Lower leg skin (tissue), 3 donors: ENCODE measurements at regions not wholly inside any gene's neighbourhood (a gene's known extent, or its start where the extent isn't known, plus 50 kb on each side); places are given as distances from the start of the nearest gene placed in this dataset.

Experiments
- POLR2A ChIP-seq, 2 donors: fragments of 450-650 bp; IDR thresholded peaks; one replicate each; pipeline ENCODE4 v1.6.1; 2016 to 2017; ENCODE audit warnings: antibody characterized with exemption in 2 of 2, mild to moderate bottlenecking in 1 of 2, moderate library complexity in 1 of 2
- TF ChIP-seq, protein P1 (sequence below), 3 donors: fragments of 450-650 bp; IDR thresholded peaks; one replicate each; pipeline ENCODE4 v1.5.1; 2016; ENCODE audit warnings: antibody characterized with exemption in 3 of 3, mild to moderate bottlenecking in 3 of 3, moderate library complexity in 2 of 3

DNA sequence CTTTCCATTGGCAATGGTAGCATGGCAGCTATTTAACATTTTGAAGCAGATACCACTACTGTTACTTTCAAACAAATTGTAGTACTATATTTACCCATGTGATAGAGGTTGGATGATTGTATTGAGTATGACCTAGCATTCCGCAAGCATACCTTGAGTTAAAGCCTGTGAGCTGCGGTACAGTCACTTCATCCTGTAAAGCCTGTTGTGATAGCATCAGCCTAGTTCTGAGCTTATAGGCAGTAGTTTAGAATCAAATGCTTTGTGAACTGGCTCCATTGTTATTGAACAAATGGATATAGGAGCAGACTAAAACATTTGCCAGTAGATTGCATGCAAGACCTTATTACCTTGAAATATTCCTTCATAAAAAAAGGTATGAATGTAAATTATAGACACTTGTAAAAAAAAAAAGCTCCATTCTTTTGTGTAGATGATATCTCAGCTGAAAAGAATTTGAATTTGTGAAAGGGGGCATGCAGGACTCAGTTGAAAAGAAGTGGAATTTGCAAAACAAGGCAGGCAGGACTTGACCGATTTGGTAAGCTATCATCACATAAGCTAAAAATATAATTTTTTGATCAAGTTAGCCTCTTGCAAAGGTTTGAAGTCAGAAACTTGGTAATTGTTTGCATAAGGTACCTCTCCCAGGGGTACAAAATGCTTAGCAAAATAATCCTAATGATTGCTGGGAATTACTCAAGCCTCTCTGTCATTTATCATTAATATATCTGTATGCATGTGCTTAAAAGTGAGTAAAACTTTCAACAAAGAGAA, 138.5 kb upstream of the ITGA4 start:
- TF ChIP-seq, protein P1, sequence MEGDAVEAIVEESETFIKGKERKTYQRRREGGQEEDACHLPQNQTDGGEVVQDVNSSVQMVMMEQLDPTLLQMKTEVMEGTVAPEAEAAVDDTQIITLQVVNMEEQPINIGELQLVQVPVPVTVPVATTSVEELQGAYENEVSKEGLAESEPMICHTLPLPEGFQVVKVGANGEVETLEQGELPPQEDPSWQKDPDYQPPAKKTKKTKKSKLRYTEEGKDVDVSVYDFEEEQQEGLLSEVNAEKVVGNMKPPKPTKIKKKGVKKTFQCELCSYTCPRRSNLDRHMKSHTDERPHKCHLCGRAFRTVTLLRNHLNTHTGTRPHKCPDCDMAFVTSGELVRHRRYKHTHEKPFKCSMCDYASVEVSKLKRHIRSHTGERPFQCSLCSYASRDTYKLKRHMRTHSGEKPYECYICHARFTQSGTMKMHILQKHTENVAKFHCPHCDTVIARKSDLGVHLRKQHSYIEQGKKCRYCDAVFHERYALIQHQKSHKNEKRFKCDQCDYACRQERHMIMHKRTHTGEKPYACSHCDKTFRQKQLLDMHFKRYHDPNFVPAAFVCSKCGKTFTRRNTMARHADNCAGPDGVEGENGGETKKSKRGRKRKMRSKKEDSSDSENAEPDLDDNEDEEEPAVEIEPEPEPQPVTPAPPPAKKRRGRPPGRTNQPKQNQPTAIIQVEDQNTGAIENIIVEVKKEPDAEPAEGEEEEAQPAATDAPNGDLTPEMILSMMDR (IDR thresholded peaks at IDR 0.05) = no peak
- no peak for TF ChIP-seq POLR2A (IDR thresholded peaks at IDR 0.05)
